Activated CD4-positive, alpha-beta memory T cell treated with anti-CD3 and anti-CD28 coated beads for 36 hours (primary cell): ENCODE measurements at regions not wholly inside any gene's neighbourhood (a gene's known extent, or its start where the extent isn't known, plus 50 kb on each side); places are given as distances from the start of the nearest gene placed in this dataset.

ENCODE experiments used
- CTCF ChIA-PET: fragments of 350-600 bp; sonication (Branson Sonifier 250); formaldehyde crosslinking; loops from one replicate; lab custom pipeline; 2021; ENCODE audit warnings: antibody characterized with exemption, inconsistent platforms; lab: Charles Lee
- POLR2A ChIA-PET: fragments of 350-600 bp; sonication (Branson Sonifier 250); formaldehyde crosslinking; loops from one replicate; lab custom pipeline; 2021; ENCODE audit warnings: antibody characterized with exemption; lab: Charles Lee
- DNase-seq: peaks from one replicate; pipeline ENCODE4 v3.0.0-alpha.2; 2020
- H3K27ac Mint-ChIP-seq: one replicate; pipeline ENCODE4 v1.8.0; 2021; ENCODE audit warnings: mixed read lengths
- H3K27me3 Mint-ChIP-seq: one replicate; pipeline ENCODE4 v1.8.0; 2021; ENCODE audit warnings: mixed read lengths
- H3K36me3 Mint-ChIP-seq: one replicate; pipeline ENCODE4 v1.8.0; 2021; ENCODE audit warnings: mixed read lengths
- H3K4me1 Mint-ChIP-seq: one replicate; pipeline ENCODE4 v1.8.0; 2021; ENCODE audit warnings: low read depth, mixed read lengths
- H3K4me3 Mint-ChIP-seq: one replicate; pipeline ENCODE4 v1.8.0; 2021; ENCODE audit warnings: mild to moderate bottlenecking, mixed read lengths
- H3K9me3 Mint-ChIP-seq: one replicate; pipeline ENCODE4 v1.8.0; 2021; ENCODE audit warnings: mixed read lengths
- intact Hi-C: fragments of 100-400 bp; cut with micrococcal nuclease; formaldehyde crosslinking; loops from one replicate; pipeline ENCODE4 v1.15.1; 2023

GRCh38 chr5:34522599-34523386 is 133.3 kb upstream of the RAI14 start:
- DNase-seq, result peak; percentile 60
- Mint-ChIP-seq H3K27ac (no peak overlapping the region), H3K36me3 (no peaks in the 10 kb centered on the region), H3K27me3 (peaks cover 4% of the 10 kb centered on the region), H3K9me3 (no peaks in the 10 kb centered on the region), H3K4me3 (no peak overlapping the region), H3K4me1 (peaks cover 4% of the 10 kb centered on the region)
- ChIA-PET CTCF (interaction anchor here (0.7 to 4.4 kb wide), 28 partner anchors 8 to 480 kb away, joined by 3 to 42 read pairs (median 5); partner anchors contain the start of gene DNAJC21), POLR2A (no interaction called here)
- intact Hi-C loops, result loop anchor here (1.0 kb wide), 4 partner anchors 12 to 481 kb away; no protein-coding TSS in a partner anchor

GRCh38 chr5:34523387-34523726 is 132.8 kb upstream of the RAI14 start:
- Mint-ChIP-seq H3K4me3 (no peak overlapping the region), H3K27ac (no peak overlapping the region)
- POLR2A ChIA-PET, result no interaction called here

GRCh38 chr5:34524123-34524522 is 132.0 kb upstream of the RAI14 start:
- intact Hi-C loops, result no loop called here
- H3K27me3 Mint-ChIP-seq, result peaks cover 2% of the 10 kb centered on the region
- H3K36me3 Mint-ChIP-seq, result no peaks in the 10 kb centered on the region
- POLR2A ChIA-PET, result no interaction called here
- CTCF ChIA-PET, result interaction anchor here (0.7 to 4.4 kb wide), 20 partner anchors 8 to 479 kb away, joined by 3 to 42 read pairs (median 7); partner anchors contain the start of genes BRIX1, DNAJC21 and RAD1
- H3K4me1 Mint-ChIP-seq, result peaks cover 4% of the 10 kb centered on the region
- no peak for DNase-seq
- H3K4me3 Mint-ChIP-seq, result no peak overlapping the region
- H3K27ac Mint-ChIP-seq, result no peak overlapping the region
- H3K9me3 Mint-ChIP-seq, result no peaks in the 10 kb centered on the region

More at GRCh38 chr5:34523387-34523726, 132.8 kb upstream of the RAI14 start:
- Mint-ChIP-seq H3K36me3 (no peaks in the 10 kb centered on the region), H3K27me3 (peaks cover 4% of the 10 kb centered on the region), H3K4me1 (peaks cover 4% of the 10 kb centered on the region), H3K9me3 (no peaks in the 10 kb centered on the region)
- no peak for DNase-seq
- intact Hi-C loops, result loop anchor here (1.0 kb wide), 4 partner anchors 11 to 480 kb away; no protein-coding TSS in a partner anchor
- CTCF ChIA-PET, result interaction anchor here (0.7 to 4.4 kb wide), 31 partner anchors 9 to 480 kb away, joined by 3 to 42 read pairs (median 5); partner anchors contain the start of genes BRIX1, DNAJC21 and RAD1

- ChIA-PET POLR2A (no interaction called here), CTCF (interaction anchor here (2.8 to 3.0 kb wide), 2 partner anchors 12 to 39 kb away, joined by 21 to 29 read pairs; no protein-coding TSS in a partner anchor)
- intact Hi-C loops, result no loop called here
- Mint-ChIP-seq H3K9me3 (no peaks in the 10 kb centered on the region), H3K4me1 (peaks cover 4% of the 10 kb centered on the region), H3K36me3 (no peaks in the 10 kb centered on the region), H3K27ac (no peak overlapping the region), H3K4me3 (no peak overlapping the region), H3K27me3 (no peaks in the 10 kb centered on the region)
- DNase-seq, result no peak
Measured at GRCh38 chr5:34525761-34526160, 130.4 kb upstream of the RAI14 start.

- no peaks in the 10 kb centered on the region for H3K27me3 Mint-ChIP-seq
- ChIA-PET CTCF (interaction anchor here (0.8 to 1.8 kb wide), 2 partner anchors 40 to 372 kb away, joined by 4 read pairs; no protein-coding TSS in a partner anchor), POLR2A (no interaction called here)
- H3K36me3 Mint-ChIP-seq, result no peaks in the 10 kb centered on the region
- H3K4me3 Mint-ChIP-seq, result no peak overlapping the region
- no peak overlapping the region for H3K27ac Mint-ChIP-seq
- intact Hi-C loops, result no loop called here
- DNase-seq, result no peak
- H3K9me3 Mint-ChIP-seq, result no peaks in the 10 kb centered on the region
- peaks cover 4% of the 10 kb centered on the region for H3K4me1 Mint-ChIP-seq
Measured at GRCh38 chr5:34526682-34527305, 129.3 kb upstream of the RAI14 start.

- H3K4me3 Mint-ChIP-seq, result no peak overlapping the region
- ChIA-PET CTCF (no interaction called here), POLR2A (no interaction called here)
- no peaks in the 10 kb centered on the region for H3K36me3 Mint-ChIP-seq
- no peak for DNase-seq
- H3K27me3 Mint-ChIP-seq, result no peaks in the 10 kb centered on the region
- H3K9me3 Mint-ChIP-seq, result no peaks in the 10 kb centered on the region
- H3K4me1 Mint-ChIP-seq, result peaks cover 13% of the 10 kb centered on the region
- intact Hi-C loops, result loop anchor here (10.0 kb wide), 2 partner anchors 125 to 525 kb away; partner anchors contain the start of genes AMACR and RAI14
- no peak overlapping the region for H3K27ac Mint-ChIP-seq
Measured at GRCh38 chr5:34529581-34530331, 126.4 kb upstream of the RAI14 start.

- intact Hi-C loops, result loop anchor here (10.0 kb wide), 2 partner anchors 124 to 526 kb away; partner anchors contain the start of genes AMACR and RAI14
- DNase-seq, result no peak
- H3K27me3 Mint-ChIP-seq, result no peaks in the 10 kb centered on the region
- no peaks in the 10 kb centered on the region for H3K36me3 Mint-ChIP-seq
- CTCF ChIA-PET, result interaction anchor here (1.5 kb wide), 1 partner anchor 367 kb away, joined by 5 read pairs; no protein-coding TSS in a partner anchor
- H3K9me3 Mint-ChIP-seq, result no peaks in the 10 kb centered on the region
- peaks cover 17% of the 10 kb centered on the region for H3K4me1 Mint-ChIP-seq
- POLR2A ChIA-PET, result no interaction called here
- H3K4me3 Mint-ChIP-seq, result no peak overlapping the region
- no peak overlapping the region for H3K27ac Mint-ChIP-seq
Measured at GRCh38 chr5:34530637-34531036, 125.5 kb upstream of the RAI14 start.

- POLR2A ChIA-PET, result no interaction called here
- Mint-ChIP-seq H3K9me3 (no peaks in the 10 kb centered on the region), H3K27me3 (no peaks in the 10 kb centered on the region), H3K4me1 (peaks cover 28% of the 10 kb centered on the region), H3K36me3 (no peaks in the 10 kb centered on the region), H3K4me3 (no peak overlapping the region), H3K27ac (no peak overlapping the region)
- no peak for DNase-seq
- intact Hi-C loops, result loop anchor here (10.0 kb wide), 2 partner anchors 123 to 527 kb away; partner anchors contain the start of genes AMACR and RAI14
- CTCF ChIA-PET, result interaction anchor here (0.9 to 1.5 kb wide), 2 partner anchors 8 to 366 kb away, joined by 4 to 5 read pairs; no protein-coding TSS in a partner anchor
Measured at GRCh38 chr5:34531751-34532360, 124.3 kb upstream of the RAI14 start.

- H3K4me3 Mint-ChIP-seq, result no peak overlapping the region
- H3K36me3 Mint-ChIP-seq, result no peaks in the 10 kb centered on the region
- ChIA-PET CTCF (interaction anchor here (2.2 kb wide), 2 partner anchors 10 to 48 kb away, joined by 10 to 17 read pairs; no protein-coding TSS in a partner anchor), POLR2A (no interaction called here)
- H3K4me1 Mint-ChIP-seq, result peaks cover 28% of the 10 kb centered on the region
- intact Hi-C loops, result loop anchor here (1.0 to 10.0 kb wide), 4 partner anchors 11 to 529 kb away; partner anchors contain the start of genes AMACR and RAI14
- H3K9me3 Mint-ChIP-seq, result no peaks in the 10 kb centered on the region
- H3K27ac Mint-ChIP-seq, result peak overlapping the region; percentile 24
- peak; percentile 48 for DNase-seq
- H3K27me3 Mint-ChIP-seq, result peaks cover 3% of the 10 kb centered on the region
Measured at GRCh38 chr5:34533582-34534522, 122.3 kb upstream of the RAI14 start.

- H3K4me1 Mint-ChIP-seq, result peaks cover 28% of the 10 kb centered on the region
- DNase-seq, result no peak
- POLR2A ChIA-PET, result no interaction called here
- no peaks in the 10 kb centered on the region for H3K36me3 Mint-ChIP-seq
- H3K27me3 Mint-ChIP-seq, result peaks cover 9% of the 10 kb centered on the region
- H3K4me3 Mint-ChIP-seq, result no peak overlapping the region
- intact Hi-C loops, result loop anchor here (1.0 to 10.0 kb wide), 4 partner anchors 11 to 530 kb away; partner anchors contain the start of genes AMACR and RAI14
- CTCF ChIA-PET, result interaction anchor here (2.2 kb wide), 2 partner anchors 11 to 48 kb away, joined by 10 to 17 read pairs; no protein-coding TSS in a partner anchor
- no peaks in the 10 kb centered on the region for H3K9me3 Mint-ChIP-seq
- no peak overlapping the region for H3K27ac Mint-ChIP-seq
Measured at GRCh38 chr5:34534523-34535103, 121.5 kb upstream of the RAI14 start.
